GM19035 (cell line): ENCODE measurements at regions not wholly inside any gene's neighbourhood (a gene's known extent, or its start where the extent isn't known, plus 50 kb on each side); places are given as distances from the start of the nearest gene placed in this dataset.

Experiments
- ATAC-seq: cut with Tn5 transposase; IDR thresholded peaks from one replicate; pipeline ENCODE4 v1.9.1; 2021; ENCODE audit not compliant: unreplicated experiment

DNA sequence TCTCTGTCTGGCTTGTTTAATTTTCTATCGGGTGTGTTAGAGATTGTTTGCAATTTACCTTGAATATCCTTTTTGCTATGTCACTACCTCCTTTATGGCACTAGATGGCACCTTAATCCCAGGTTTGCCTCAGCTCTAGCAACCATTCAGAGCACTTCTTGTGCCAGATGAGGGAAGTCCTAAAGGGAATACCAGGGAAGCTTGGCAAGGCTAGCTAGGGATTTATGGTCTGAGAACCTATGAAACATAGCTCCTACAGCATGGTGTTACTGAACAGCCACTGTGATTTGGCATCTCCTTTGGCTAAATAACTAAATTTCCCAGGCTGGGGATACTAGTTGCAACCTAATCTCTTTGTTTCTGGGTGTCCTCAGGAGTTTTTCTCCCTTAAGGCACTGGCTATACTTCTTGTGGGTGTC lies 69.0 kb upstream of the VOPP1 start:
- ATAC-seq = peak; percentile 75

DNA sequence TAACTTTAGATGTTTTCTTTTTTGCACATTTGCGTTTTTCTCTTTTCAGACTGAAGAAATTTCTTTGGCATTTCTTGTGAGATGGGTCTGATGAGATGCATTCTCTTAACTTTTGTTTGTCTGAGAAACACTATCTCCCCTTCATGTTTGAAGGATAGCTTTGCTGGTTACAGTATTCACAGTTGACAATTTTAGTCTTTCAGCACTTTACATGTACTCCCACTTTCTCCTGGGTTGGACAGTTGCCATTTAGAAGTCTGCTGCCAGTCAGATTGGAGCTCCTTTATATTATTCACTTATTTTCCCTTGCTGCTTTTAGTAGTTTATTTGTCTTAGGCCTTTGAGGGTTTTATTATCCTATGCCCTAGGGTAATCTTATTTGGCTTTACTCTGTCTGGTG lies 67.3 kb upstream of the VOPP1 start:
- no peak for ATAC-seq

DNA sequence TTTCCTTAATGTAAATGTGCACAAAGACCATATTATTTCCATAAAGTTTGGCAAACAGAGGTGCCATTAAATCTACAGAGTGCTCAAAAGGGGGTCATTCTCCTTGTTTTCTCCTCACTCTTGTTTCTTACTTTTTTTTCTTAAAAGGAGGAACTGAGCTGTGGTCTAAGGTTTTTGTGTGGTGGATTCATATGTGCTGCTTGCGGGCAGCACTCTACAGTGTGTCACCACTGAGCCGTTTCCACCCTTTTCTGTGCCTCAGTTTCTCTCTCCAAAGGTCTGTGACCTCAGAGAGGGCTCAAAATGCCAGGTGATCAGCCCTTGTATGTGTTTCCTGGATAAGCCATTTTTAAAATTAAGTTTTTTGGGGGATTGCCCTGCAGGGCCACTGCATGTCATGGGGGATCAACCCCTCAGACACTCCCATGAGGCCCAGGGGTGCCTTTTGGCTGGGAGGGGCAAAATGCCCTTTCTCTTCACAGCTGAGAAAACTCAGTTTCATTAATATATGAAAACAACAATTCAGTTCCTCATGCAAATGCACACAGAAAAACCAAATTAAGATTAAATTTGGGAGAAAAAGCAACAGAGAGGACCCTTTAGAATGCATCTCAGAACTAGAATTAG lies 56.9 kb upstream of the VOPP1 start:
- ATAC-seq = no peak

DNA sequence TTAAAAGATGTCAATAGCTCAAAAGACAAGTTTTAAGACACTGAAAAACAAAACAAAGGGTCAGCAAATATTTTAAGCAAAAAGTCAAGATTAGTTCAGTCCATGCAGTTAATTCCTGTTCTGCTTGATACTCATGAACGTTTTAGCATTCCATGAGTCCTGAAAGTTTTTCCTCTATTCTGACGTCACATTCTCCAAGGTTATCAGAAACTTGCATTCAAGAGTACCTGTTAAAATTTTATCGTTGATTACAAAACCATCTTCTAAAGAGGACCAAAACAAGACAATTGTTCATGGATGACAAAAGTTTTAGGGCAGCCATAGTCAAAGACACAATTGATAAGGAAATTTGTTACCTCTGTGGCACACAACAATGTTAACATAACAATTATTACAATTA lies 52.5 kb upstream of the VOPP1 start:
- no peak for ATAC-seq

DNA sequence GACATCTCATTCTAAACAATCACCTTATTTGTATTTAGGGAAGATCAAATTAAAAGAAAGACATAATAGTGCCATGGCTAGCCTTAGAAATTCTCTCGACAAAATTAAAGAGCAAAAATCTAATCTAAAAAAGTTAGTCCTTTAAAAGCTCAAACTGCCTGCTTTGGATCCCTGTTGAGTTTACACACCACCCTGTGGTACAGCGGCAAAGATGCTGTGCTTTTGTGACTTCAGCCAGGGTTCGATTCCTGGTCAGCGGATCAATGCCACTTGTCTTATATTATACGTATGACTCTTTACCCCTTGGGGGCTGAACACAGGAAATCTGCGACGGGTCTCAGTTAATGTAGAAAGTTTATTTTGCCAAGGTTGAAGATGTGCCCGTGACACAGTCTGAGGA lies 51.3 kb upstream of the VOPP1 start:
- ATAC-seq = no peak

DNA sequence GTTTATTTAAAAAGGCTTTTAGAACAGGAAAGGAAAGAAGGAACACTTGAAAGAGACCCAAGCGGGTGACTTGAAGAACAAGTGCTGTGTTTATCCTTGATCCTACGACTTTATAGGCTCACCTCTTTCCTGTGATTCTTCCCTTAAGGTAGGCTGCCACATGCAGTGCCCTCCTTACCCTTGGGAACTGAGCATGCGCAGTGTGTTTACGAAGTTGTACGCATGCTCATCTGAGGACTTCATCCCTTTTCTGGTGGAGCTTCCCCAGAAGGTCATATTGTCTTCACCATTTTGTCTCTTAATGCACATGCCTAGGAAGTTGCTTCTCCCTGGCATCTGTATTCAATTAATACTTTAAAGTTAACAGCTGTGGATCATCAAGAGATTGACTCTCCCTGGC lies 49.9 kb upstream of the VOPP1 start:
- ATAC-seq = no peak
